H1 (cell line): ENCODE measurements at regions not wholly inside any gene's neighbourhood (a gene's known extent, or its start where the extent isn't known, plus 50 kb on each side); places are given as distances from the start of the nearest gene placed in this dataset.

Experiments
- CTCF ChIA-PET: fragments of 300-600 bp; sonication (Branson Sonifier 250); formaldehyde crosslinking; loops from one replicate; lab custom pipeline; 2021; ENCODE audit not compliant: partially characterized antibody; lab: Charles Lee
- POLR2A ChIA-PET: fragments of 300-600 bp; sonication (Branson Sonifier 250); formaldehyde crosslinking; loops from one replicate; lab custom pipeline; 2021; ENCODE audit warnings: inconsistent platforms; ENCODE audit not compliant: partially characterized antibody; lab: Charles Lee
- DNase-seq, 2 experiments: peaks; one replicate each; pipeline versions ENCODE4 v3.0.0 to v3.0.0-alpha.2; 2010 to 2022; ENCODE audit warnings: low spot score in 2 of 2, low read depth in 1 of 2, mixed read lengths in 1 of 2
- FAIRE-seq: peaks from 2 replicates; lab custom pipeline; 2011; peaks lifted over from hg19 to GRCh38; lab: Jason Lieb, UNC
- H2AFZ ChIP-seq: 2 replicates; pipeline ENCODE4 v1.8.1; 2012; ENCODE audit warnings: low read length, inconsistent platforms
- H2AK5ac ChIP-seq: 2 replicates; pipeline ENCODE4 v1.6.1; 2013; ENCODE audit warnings: low read depth, low read length
- H2BK120ac ChIP-seq: replicated peaks from 2 replicates; pipeline ENCODE3; 2013; ENCODE audit warnings: low read depth, low read length, inconsistent platforms
- H2BK12ac ChIP-seq: 2 replicates; pipeline ENCODE4 v1.6.1; 2013; ENCODE audit warnings: low read depth, low read length
- H2BK15ac ChIP-seq: 2 replicates; pipeline ENCODE4 v1.6.1; 2013; ENCODE audit warnings: low read length
- H2BK20ac ChIP-seq: 2 replicates; pipeline ENCODE4 v1.6.1; 2013; ENCODE audit warnings: low read length
- H2BK5ac ChIP-seq: 2 replicates; pipeline ENCODE4 v1.6.1; 2013; ENCODE audit warnings: low read depth, low read length
- H3K14ac ChIP-seq: 2 replicates; pipeline ENCODE4 v1.6.1; 2013; ENCODE audit warnings: inconsistent platforms; ENCODE audit not compliant: insufficient read length
- H3K18ac ChIP-seq: 2 replicates; pipeline ENCODE4 v1.6.1; 2013; ENCODE audit warnings: low read length; ENCODE audit errors: extremely low read depth
- H3K23ac ChIP-seq: 2 replicates; pipeline ENCODE4 v1.6.1; 2013; ENCODE audit warnings: inconsistent platforms; ENCODE audit not compliant: insufficient read length
- H3K23me2 ChIP-seq: 2 replicates; pipeline ENCODE4 v1.6.1; 2013; ENCODE audit warnings: low read depth, low read length
- H3K27ac ChIP-seq: 2 replicates; pipeline ENCODE4 v1.6.1; 2011; ENCODE audit warnings: low read depth, low read length, inconsistent platforms
- H3K27me3 ChIP-seq, 4 experiments: replicated peaks in 1 of 4; 1 replicate in 1 of 4; 2 replicates in 3 of 4; pipeline versions ENCODE4 v1.6.1 to v1.8.1; 2011 to 2013; ENCODE audit warnings: low read length in 3 of 4, mild to moderate bottlenecking in 3 of 4, inconsistent platforms in 2 of 4, mixed read lengths in 2 of 4, moderate library complexity in 1 of 4; ENCODE audit not compliant: control insufficient read depth in 3 of 4, insufficient read depth in 3 of 4; ENCODE audit errors: extremely low read depth in 1 of 4
- H3K36me3 ChIP-seq, 4 experiments: 2 replicates each; pipeline versions ENCODE4 v1.6.1 to v1.8.1; 2011 to 2013; ENCODE audit warnings: mild to moderate bottlenecking in 4 of 4, low read length in 3 of 4, moderate library complexity in 2 of 4, control low read depth in 1 of 4, inconsistent platforms in 1 of 4; ENCODE audit not compliant: insufficient read depth in 4 of 4, control insufficient read depth in 2 of 4
- H3K4ac ChIP-seq: replicated peaks from 2 replicates; pipeline ENCODE3; 2013; ENCODE audit warnings: low read length, low read depth, mixed read lengths, inconsistent platforms; ENCODE audit not compliant: insufficient read length
- H3K4me1 ChIP-seq, 4 experiments: replicated peaks in 1 of 4; 1 replicate in 1 of 4; 2 replicates in 3 of 4; pipeline versions ENCODE4 v1.6.1 to v1.8.1; 2011 to 2013; ENCODE audit warnings: low read length in 3 of 4, inconsistent platforms in 2 of 4, mixed read lengths in 1 of 4; ENCODE audit not compliant: insufficient read depth in 4 of 4, control insufficient read depth in 3 of 4
- H3K4me2 ChIP-seq, 2 experiments: 2 replicates each; pipeline versions ENCODE4 v1.6.1 to v1.8.1; 2011 to 2013; ENCODE audit warnings: low read depth in 2 of 2, low read length in 2 of 2, control low read depth in 1 of 2, inconsistent platforms in 1 of 2, mild to moderate bottlenecking in 1 of 2; ENCODE audit not compliant: insufficient read depth in 1 of 2
- H3K4me3 ChIP-seq, 4 experiments: fragments of 200-600, 300-600 bp in 1 of 4; sonication (generic), shearing (Covaris generic), sonication (Bioruptor Twin) in 1 of 4; 2 replicates each; pipeline versions ENCODE4 v1.5.1 to v1.8.1; 2011 to 2016; ENCODE audit warnings: low read length in 4 of 4, low read depth in 3 of 4, control low read depth in 2 of 4, inconsistent platforms in 2 of 4, mild to moderate bottlenecking in 2 of 4, mixed read lengths in 1 of 4, moderate library complexity in 1 of 4; ENCODE audit not compliant: insufficient read depth in 2 of 4; ENCODE audit errors: extremely low read depth in 1 of 4
- H3K56ac ChIP-seq: replicated peaks from 2 replicates; pipeline ENCODE3; 2013; ENCODE audit warnings: low read depth, mild to moderate bottlenecking, mixed read lengths, low read length, inconsistent platforms; ENCODE audit not compliant: insufficient read length
- H3K79me1 ChIP-seq: 2 replicates; pipeline ENCODE4 v1.6.1; 2013; ENCODE audit warnings: low read depth, low read length, control low read depth
- H3K79me2 ChIP-seq, 2 experiments: 2 replicates each; pipeline versions ENCODE4 v1.6.1 to v1.8.1; 2012 to 2013; ENCODE audit warnings: low read length in 2 of 2, mild to moderate bottlenecking in 2 of 2, inconsistent platforms in 1 of 2; ENCODE audit not compliant: insufficient read depth in 2 of 2, control insufficient read depth in 1 of 2
- H3K9ac ChIP-seq, 4 experiments: replicated peaks in 1 of 4; 1 replicate in 1 of 4; 2 replicates in 3 of 4; pipeline versions ENCODE4 v1.6.1 to v1.8.1; 2011 to 2013; ENCODE audit warnings: low read depth in 3 of 4, low read length in 3 of 4, control low read depth in 2 of 4, mild to moderate bottlenecking in 2 of 4, moderate library complexity in 2 of 4, inconsistent platforms in 1 of 4; ENCODE audit errors: extremely low read depth in 1 of 4
- H3K9me3 ChIP-seq, 2 experiments: 2 replicates each; pipeline versions ENCODE4 v1.6.1 to v1.8.1; 2012 to 2013; ENCODE audit warnings: mild to moderate bottlenecking in 2 of 2, moderate library complexity in 2 of 2, control low read depth in 1 of 2, inconsistent platforms in 1 of 2, low read depth in 1 of 2, low read length in 1 of 2, mixed read lengths in 1 of 2; ENCODE audit not compliant: insufficient read depth in 2 of 2
- H4K20me1 ChIP-seq, 2 experiments: replicated peaks in 1 of 2; 2 replicates each; pipeline versions ENCODE3 to v1.8.1; 2011 to 2013; ENCODE audit warnings: inconsistent platforms in 2 of 2, low read length in 2 of 2, mild to moderate bottlenecking in 1 of 2; ENCODE audit not compliant: insufficient read depth in 2 of 2, control insufficient read depth in 1 of 2
- H4K5ac ChIP-seq: 2 replicates; pipeline ENCODE4 v1.6.1; 2013; ENCODE audit warnings: low read length, low read depth, mixed read lengths, inconsistent platforms; ENCODE audit not compliant: insufficient read length
- H4K8ac ChIP-seq: 2 replicates; pipeline ENCODE4 v1.8.0; 2013; ENCODE audit warnings: mild to moderate bottlenecking, moderate library complexity, low read length, inconsistent platforms; ENCODE audit not compliant: insufficient read depth; ENCODE audit errors: extremely low read depth
- H4K91ac ChIP-seq: replicated peaks from 2 replicates; pipeline ENCODE3; 2013; ENCODE audit warnings: low read length, mixed read lengths, inconsistent platforms; ENCODE audit not compliant: insufficient read length
- CHD1 ChIP-seq: IDR thresholded peaks from 2 replicates; pipeline ENCODE4 v1.6.1; 2012; ENCODE audit warnings: low read depth, low read length, improper control_type of control experiment
- CHD2 ChIP-seq: IDR thresholded peaks from 2 replicates; pipeline ENCODE4 v1.6.1; 2012; ENCODE audit warnings: low read length, improper control_type of control experiment
- CTCF ChIP-seq, 3 experiments: IDR thresholded peaks; 1 replicate in 2 of 3; 2 replicates in 1 of 3; pipeline versions ENCODE4 v1.5.1 to v1.6.1; 2011; ENCODE audit warnings: low read length in 3 of 3, mild to moderate bottlenecking in 3 of 3, inconsistent platforms in 2 of 3, low read depth in 1 of 3, moderate library complexity in 1 of 3; ENCODE audit not compliant: insufficient read depth in 1 of 3; ENCODE audit errors: control extremely low read depth in 1 of 3
- JUN ChIP-seq: IDR thresholded peaks from 2 replicates; pipeline ENCODE4 v1.6.1; 2011; ENCODE audit warnings: low read depth, mild to moderate bottlenecking, improper control_type of control experiment, low read length
- JUND ChIP-seq: IDR thresholded peaks from 2 replicates; pipeline ENCODE4 v1.6.1; 2011; ENCODE audit warnings: mild to moderate bottlenecking, improper control_type of control experiment, low read length
- POU5F1 ChIP-seq: IDR thresholded peaks from 2 replicates; pipeline ENCODE4 v1.6.1; 2011; ENCODE audit warnings: low read depth, mild to moderate bottlenecking, low read length, moderate library complexity
- RAD21 ChIP-seq, 2 experiments: IDR thresholded peaks in 1 of 2; conservative IDR thresholded peaks in 1 of 2; 2 replicates each; pipeline ENCODE4 v1.6.1; 2011; ENCODE audit warnings: low read depth in 2 of 2, low read length in 2 of 2, improper control_type of control experiment in 1 of 2, inconsistent platforms in 1 of 2, mild to moderate bottlenecking in 1 of 2, moderate library complexity in 1 of 2
- SIRT6 ChIP-seq: IDR thresholded peaks from one replicate; pipeline ENCODE4 v1.7.1; 2012; ENCODE audit warnings: low read length, inconsistent platforms
- TAF7 ChIP-seq: optimal IDR thresholded peaks from 2 replicates; pipeline ENCODE3; 2011; ENCODE audit warnings: low read depth, mild to moderate bottlenecking, inconsistent platforms, low read length, moderate library complexity, borderline replicate concordance
- YY1 ChIP-seq: IDR thresholded peaks from 2 replicates; pipeline ENCODE4 v1.6.1; 2011; ENCODE audit warnings: low read depth, mild to moderate bottlenecking, low read length
- WGBS, 2 experiments: shearing (Covaris generic) in 1 of 2; methylation state at CpG; one replicate each; pipeline versions ENCODE4 v1.1.6 to v1.1.7; 2013 to 2015; ENCODE audit warnings: low lambda C conversion rate in 2 of 2, mixed read lengths in 2 of 2, inconsistent platforms in 1 of 2, low coverage in 1 of 2, missing lambda C conversion rate in 1 of 2; ENCODE audit not compliant: insufficient replicate concordance in 2 of 2, insufficient coverage in 1 of 2, insufficient read length in 1 of 2; ENCODE audit errors: extremely low coverage in 1 of 2, missing lambda C conversion rate in 1 of 2; 5-methylcytosine and 5-hydroxymethylcytosine counted together

- Histone ChIP-seq H2BK12ac (no peak overlapping the region), H3K79me2 (no peaks in the 10 kb centered on the region), H3K14ac (no peak overlapping the region), H3K79me1 (no peaks in the 10 kb centered on the region), H2BK15ac (no peak overlapping the region), H3K23me2 (no peaks in the 10 kb centered on the region), H3K4ac (no peak overlapping the region), H3K9ac (no peak overlapping the region), H4K91ac (no peak overlapping the region), H3K18ac (no peak overlapping the region), H3K36me3 (no peaks in the 10 kb centered on the region), H4K5ac (no peak overlapping the region), H4K8ac (no peak overlapping the region), H4K20me1 (no peaks in the 10 kb centered on the region), H3K4me1 (no peaks in the 10 kb centered on the region), H3K27me3 (no peaks in the 10 kb centered on the region), H3K9me3 (no peaks in the 10 kb centered on the region), H2AK5ac (no peak overlapping the region), H2BK120ac (no peak overlapping the region), H2BK20ac (no peak overlapping the region), H3K23ac (no peak overlapping the region), H3K4me3 (no peak overlapping the region), H3K4me2 (no peak overlapping the region), H3K56ac (no peak overlapping the region), H2AFZ (no peak overlapping the region), H3K27ac (no peak overlapping the region), H2BK5ac (no peak overlapping the region)
- 87% methylated on average over 4 of the region's 4 CpGs; no CpG with 5 or more reads in 1 of the 2 experiments for WGBS, 2 experiments
- FAIRE-seq, result no peak
- POLR2A ChIA-PET, result no interaction called here
- CTCF ChIA-PET, result interaction anchor here (0.6 to 2.1 kb wide), 3 partner anchors 21 to 120 kb away, joined by 3 to 4 read pairs (median 3); no protein-coding TSS in a partner anchor
- DNase-seq, result no peak
- TF ChIP-seq CHD1 (no peak), RAD21 (IDR thresholded peaks at IDR 0.05 in 1 of 2, conservative IDR thresholded peaks at IDR 0.05 in 1 of 2; ENCODE audit: low read depth in 2 of 2, low read length in 2 of 2) (no peak), JUN (no peak), CHD2 (no peak), JUND (no peak), POU5F1 (no peak), SIRT6 (no peak), TAF7 (no peak), YY1 (no peak), CTCF (IDR thresholded peaks at IDR 0.05; ENCODE audit: control extremely low read depth in 1 of 3, insufficient read depth in 1 of 3, low read depth in 1 of 3, low read length in 3 of 3) (no peak)
Observed at GRCh38 chr12:75646329-75647210, 135.2 kb upstream of the KRR1 start.
